Right lobe of liver (tissue), 6 donors: ENCODE measurements at regions not wholly inside any gene's neighbourhood (a gene's known extent, or its start where the extent isn't known, plus 50 kb on each side); places are given as distances from the start of the nearest gene placed in this dataset.

Experiments
- ATAC-seq, 4 donors: fragments of 200-7000 bp; cut with Tn5 transposase; one replicate each; pipeline ENCODE4 v1.9.1; 2020; ENCODE audit warnings: mild to moderate bottlenecking in 4 of 4, moderate library complexity in 4 of 4
- DNase-seq, 3 donors: peaks; one replicate each; pipeline ENCODE4 v3.0.0-alpha.2; 2020
- H3K27ac ChIP-seq, 3 donors: fragments of 200-600 bp; one replicate each; pipeline ENCODE4 v1.8.0; 2022
- H3K27me3 ChIP-seq, 2 donors: fragments of 200-600 bp; one replicate each; pipeline ENCODE4 v1.8.0; 2022
- H3K36me3 ChIP-seq, 4 donors: fragments of 200-600 bp; sonication (generic) in 1 of 4; one replicate each; pipeline versions ENCODE4 v1.5.1 to v1.8.0; 2017 to 2022; ENCODE audit warnings: control low read depth in 1 of 4
- H3K4me1 ChIP-seq, 4 donors: fragments of 200-600 bp; sonication (generic) in 1 of 4; one replicate each; pipeline versions ENCODE4 v1.5.1 to v1.8.0; 2017 to 2022; ENCODE audit warnings: control low read depth in 1 of 4
- H3K4me3 ChIP-seq, 3 donors: fragments of 200-600 bp; one replicate each; pipeline ENCODE4 v1.8.0; 2022
- H3K9me3 ChIP-seq, 4 donors: fragments of 200-600 bp; sonication (generic) in 1 of 4; one replicate each; pipeline versions ENCODE4 v1.5.1 to v1.8.0; 2017 to 2022; ENCODE audit warnings: control low read depth in 1 of 4
- CTCF ChIP-seq, 4 donors: fragments of 200-600 bp in 3 of 4; fragments of 450-650 bp in 1 of 4; IDR thresholded peaks; one replicate each; pipeline versions ENCODE4 v1.5.1 to v1.8.0; 2016 to 2022; ENCODE audit warnings: antibody characterized with exemption in 4 of 4, mild to moderate bottlenecking in 2 of 4
- POLR2A ChIP-seq: fragments of 450-650 bp; IDR thresholded peaks from one replicate; pipeline ENCODE4 v1.6.1; 2017; ENCODE audit warnings: antibody characterized with exemption, mild to moderate bottlenecking
- WGBS: methylation state at CpG from one replicate; pipeline ENCODE4 v1.1.6; 2018; ENCODE audit warnings: low coverage, low lambda C conversion rate; ENCODE audit not compliant: insufficient coverage; ENCODE audit errors: missing lambda C conversion rate; 5-methylcytosine and 5-hydroxymethylcytosine counted together
- intact Hi-C, 2 donors: fragments of 100-400 bp; cut with DNase I; formaldehyde crosslinking; loops; one replicate each; pipeline versions ENCODE4 v1.11.2 to v1.14.1; 2022
- donor health status: DM: no; HTN: yes; CAD: no.
- donor health status: DM: no; HTN: no; CAD: no.
- donor health status: DM: no; HTN: no; CAD: no.
- donor health status: DM: no; HTN: yes; CAD: no.
- donor health status: DM: no; HTN: yes; CAD: no.

DNA sequence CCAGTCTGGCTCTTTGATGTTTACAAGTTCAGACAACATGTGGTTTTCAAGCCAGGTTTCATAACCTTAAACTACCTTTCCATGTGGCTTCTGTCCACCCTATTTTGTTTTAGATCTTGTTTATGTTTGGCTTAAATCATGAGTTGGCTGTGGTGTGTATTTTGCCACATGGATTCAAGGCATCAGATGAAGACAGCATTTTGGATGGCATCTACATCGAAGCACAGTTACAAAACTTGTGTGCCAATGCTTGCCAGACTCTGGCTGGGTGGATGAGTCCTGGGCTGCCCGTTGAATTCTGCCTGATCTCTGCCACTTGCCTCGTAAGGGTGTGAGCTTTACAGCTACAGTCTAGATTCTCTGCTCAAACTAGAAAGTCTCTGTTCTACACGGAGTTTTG is 335.3 kb downstream of the MYCN start:
- intact Hi-C loops: no loop called here
- H3K27ac ChIP-seq: no peak overlapping the region

GRCh38 chr2:16275131-16275530 is 334.8 kb downstream of the MYCN start:
- Histone ChIP-seq H3K4me3 (no peak overlapping the region), H3K27me3 (no peaks in the 10 kb centered on the region), H3K27ac (no peak overlapping the region), H3K4me1 (no peaks in the 10 kb centered on the region), H3K9me3 (no peaks in the 10 kb centered on the region), H3K36me3 (no peaks in the 10 kb centered on the region)
- DNase-seq: no peak
- intact Hi-C loops: no loop called here
- WGBS: 67% methylated on average over 3 of the region's 4 CpGs
- no peak for ATAC-seq
- no peak for TF ChIP-seq CTCF (IDR thresholded peaks at IDR 0.05)
- TF ChIP-seq POLR2A: no peak

More for the DNA sequence above, 335.3 kb downstream of the MYCN start:
- ATAC-seq: no peak
- no peak overlapping the region for H3K4me3 ChIP-seq
- no peaks in the 10 kb centered on the region for H3K4me1 ChIP-seq
- TF ChIP-seq POLR2A (no peak), CTCF (IDR thresholded peaks at IDR 0.05) (no peak)
- no peaks in the 10 kb centered on the region for H3K36me3 ChIP-seq
- no peak for DNase-seq
- no peaks in the 10 kb centered on the region for H3K27me3 ChIP-seq
- H3K9me3 ChIP-seq: no peaks in the 10 kb centered on the region
- 65% methylated on average over 4 of the region's 4 CpGs for WGBS

DNA sequence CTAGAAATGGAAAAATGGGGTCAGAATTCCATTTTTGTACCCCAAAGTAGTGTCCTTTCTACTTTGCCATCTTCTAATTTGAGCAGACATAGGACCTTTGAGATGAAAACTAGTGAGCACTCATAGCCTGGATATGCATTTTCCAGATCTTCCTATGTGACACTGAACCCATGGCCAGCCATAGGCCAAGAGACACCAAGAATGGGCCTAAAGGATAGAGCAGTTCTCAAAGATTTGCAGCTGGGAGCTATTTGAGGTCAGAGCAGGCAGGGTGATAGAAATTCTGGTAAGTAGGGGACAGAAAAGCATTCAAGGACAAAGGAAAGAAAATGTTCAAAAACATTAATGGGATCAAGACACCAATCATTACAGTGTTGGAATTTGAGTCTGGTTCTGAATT is 332.8 kb downstream of the MYCN start:
- no peaks in the 10 kb centered on the region for H3K9me3 ChIP-seq
- intact Hi-C loops: no loop called here
- H3K27ac ChIP-seq: no peak overlapping the region
- TF ChIP-seq CTCF (IDR thresholded peaks at IDR 0.05): no peak
- no peak for TF ChIP-seq POLR2A
- DNase-seq (no peak), ATAC-seq (no peak)
- no peaks in the 10 kb centered on the region for H3K4me1 ChIP-seq
- H3K36me3 ChIP-seq: no peaks in the 10 kb centered on the region
- no peaks in the 10 kb centered on the region for H3K27me3 ChIP-seq
- H3K4me3 ChIP-seq: no peak overlapping the region

DNA sequence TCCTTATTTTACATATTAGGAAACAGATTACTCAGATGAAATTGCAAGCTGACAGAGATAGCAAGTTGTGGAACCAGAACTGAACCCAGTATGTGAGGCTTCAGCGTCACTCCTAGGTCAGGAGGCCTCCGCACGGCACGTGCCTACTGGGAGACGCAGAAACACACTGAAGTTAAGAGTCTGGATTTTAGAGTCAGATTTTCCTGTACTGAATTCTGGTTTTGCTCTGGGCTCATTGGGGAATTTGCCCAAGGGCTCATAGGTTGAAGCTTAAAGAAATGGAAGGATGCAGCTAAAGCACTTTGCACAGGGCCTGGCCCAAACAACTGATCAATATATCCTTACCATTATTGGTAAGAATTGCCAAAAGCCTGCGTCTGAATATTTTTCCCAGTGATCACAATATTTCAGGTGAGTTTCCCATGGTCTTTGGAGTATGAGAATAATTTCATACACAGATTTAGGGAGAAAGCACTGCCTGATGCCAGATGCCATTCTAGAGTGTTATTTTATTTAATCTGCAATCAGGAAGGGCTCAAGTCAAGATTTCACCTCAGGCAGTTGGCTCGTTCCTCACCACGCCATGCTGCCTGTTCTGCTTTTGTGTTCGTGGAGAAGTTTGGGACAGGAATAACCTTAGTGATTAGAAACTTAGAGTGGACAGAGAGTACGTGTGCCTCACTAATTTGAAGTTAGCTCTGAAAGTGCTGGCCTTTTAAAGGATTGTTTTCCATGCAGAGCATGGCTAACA is 331.9 kb downstream of the MYCN start:
- Histone ChIP-seq H3K27ac (no peak overlapping the region), H3K4me1 (no peaks in the 10 kb centered on the region), H3K9me3 (no peaks in the 10 kb centered on the region), H3K4me3 (no peak overlapping the region), H3K36me3 (no peaks in the 10 kb centered on the region), H3K27me3 (no peaks in the 10 kb centered on the region)
- TF ChIP-seq POLR2A (no peak), CTCF (IDR thresholded peaks at IDR 0.05) (no peak)
- ATAC-seq: no peak
- intact Hi-C loops: no loop called here
- no peak for DNase-seq
- WGBS: 53% methylated on average over 5 of the region's 10 CpGs
